Adipocyte (in vitro differentiated cells): ENCODE measurements at regions not wholly inside any gene's neighbourhood (a gene's known extent, or its start where the extent isn't known, plus 50 kb on each side); places are given as distances from the start of the nearest gene placed in this dataset.
"Not testable (repeated sequence)": the region's sequence is repeated elsewhere in the genome, so short reads cannot be mapped to it uniquely, and the experiment has no call there.

ENCODE experiments used
- DNase-seq: peaks from one replicate; pipeline ENCODE4 v3.0.0-alpha.2; 2015; ENCODE audit warnings: low read depth
- H3K27me3 ChIP-seq: replicated peaks from 2 replicates; pipeline ENCODE4 v1.7.0; 2013; ENCODE audit warnings: mild to moderate bottlenecking, low read length, moderate library complexity; ENCODE audit not compliant: control insufficient read depth, insufficient read depth
- H3K36me3 ChIP-seq: 2 replicates; pipeline ENCODE4 v1.7.0; 2013; ENCODE audit warnings: low read length, mild to moderate bottlenecking, moderate library complexity; ENCODE audit not compliant: control insufficient read depth, insufficient read depth, severe bottlenecking
- H3K4me1 ChIP-seq: 2 replicates; pipeline ENCODE4 v1.7.0; 2013; ENCODE audit warnings: mild to moderate bottlenecking, low read length, moderate library complexity; ENCODE audit not compliant: control insufficient read depth, insufficient read depth
- H3K4me3 ChIP-seq: 2 replicates; pipeline ENCODE4 v1.7.0; 2013; ENCODE audit warnings: mild to moderate bottlenecking, low read length, moderate library complexity
- H3K9ac ChIP-seq: 2 replicates; pipeline ENCODE4 v1.7.0; 2013; ENCODE audit warnings: mild to moderate bottlenecking, low read length, moderate library complexity
- H3K9me3 ChIP-seq: 2 replicates; pipeline ENCODE4 v1.7.0; 2013; ENCODE audit warnings: mild to moderate bottlenecking, low read length, moderate library complexity; ENCODE audit not compliant: control insufficient read depth

GRCh38 chr5:63118221-63118620 lies 539.6 kb downstream of the LRRC70 start:
- Histone ChIP-seq H3K9ac (no peak overlapping the region), H3K4me3 (no peak overlapping the region), H3K4me1 (no peaks in the 10 kb centered on the region), H3K36me3 (no peaks in the 10 kb centered on the region), H3K9me3 (no peaks in the 10 kb centered on the region), H3K27me3 (peaks cover 10% of the 10 kb centered on the region)
- no peak for DNase-seq

- H3K4me3 ChIP-seq: no peak overlapping the region
- no peak overlapping the region for H3K9ac ChIP-seq
- DNase-seq: no peak
- no peaks in the 10 kb centered on the region for H3K36me3 ChIP-seq
- no peaks in the 10 kb centered on the region for H3K4me1 ChIP-seq
- H3K9me3 ChIP-seq: no peaks in the 10 kb centered on the region
- H3K27me3 ChIP-seq: peaks cover 10% of the 10 kb centered on the region
Measured at GRCh38 chr5:63111891-63112290, 533.3 kb downstream of the LRRC70 start.

GRCh38 chr5:63101870-63102269 lies 523.3 kb downstream of the LRRC70 start:
- Histone ChIP-seq H3K36me3 (no peaks in the 10 kb centered on the region), H3K9me3 (no peaks in the 10 kb centered on the region), H3K27me3 (no peaks in the 10 kb centered on the region), H3K9ac (no peak overlapping the region), H3K4me3 (no peak overlapping the region), H3K4me1 (no peaks in the 10 kb centered on the region)
- DNase-seq: no peak

GRCh38 chr5:63097286-63097685 lies 518.7 kb downstream of the LRRC70 start:
- no peak for DNase-seq
- no peaks in the 10 kb centered on the region for H3K4me1 ChIP-seq
- H3K9me3 ChIP-seq: no peaks in the 10 kb centered on the region
- H3K36me3 ChIP-seq: no peaks in the 10 kb centered on the region
- H3K9ac ChIP-seq: no peak overlapping the region
- no peaks in the 10 kb centered on the region for H3K27me3 ChIP-seq
- H3K4me3 ChIP-seq: no peak overlapping the region

GRCh38 chr5:63094730-63095129 lies 516.1 kb downstream of the LRRC70 start:
- H3K4me3 ChIP-seq: no peak overlapping the region
- H3K36me3 ChIP-seq: no peaks in the 10 kb centered on the region
- no peaks in the 10 kb centered on the region for H3K9me3 ChIP-seq
- H3K4me1 ChIP-seq: no peaks in the 10 kb centered on the region
- no peak for DNase-seq
- H3K9ac ChIP-seq: no peak overlapping the region
- no peaks in the 10 kb centered on the region for H3K27me3 ChIP-seq

- no peaks in the 10 kb centered on the region for H3K36me3 ChIP-seq
- H3K27me3 ChIP-seq: no peaks in the 10 kb centered on the region
- no peaks in the 10 kb centered on the region for H3K4me1 ChIP-seq
- H3K9me3 ChIP-seq: no peaks in the 10 kb centered on the region
- no peak for DNase-seq
- H3K4me3 ChIP-seq: no peak overlapping the region
- no peak overlapping the region for H3K9ac ChIP-seq
Measured at GRCh38 chr5:63089147-63089546, 510.5 kb downstream of the LRRC70 start.

- DNase-seq: no peak
- Histone ChIP-seq H3K9ac (no peak overlapping the region), H3K4me3 (no peak overlapping the region), H3K9me3 (no peaks in the 10 kb centered on the region), H3K36me3 (no peaks in the 10 kb centered on the region), H3K27me3 (no peaks in the 10 kb centered on the region), H3K4me1 (no peaks in the 10 kb centered on the region)
Measured at GRCh38 chr5:63085561-63085960, 506.9 kb downstream of the LRRC70 start.

- H3K36me3 ChIP-seq, DNase-seq, H3K9me3 ChIP-seq, H3K9ac ChIP-seq, H3K4me1 ChIP-seq, H3K4me3 ChIP-seq, H3K27me3 ChIP-seq: not testable (repeated sequence)
Measured at GRCh38 chr5:63083689-63084088, 505.1 kb downstream of the LRRC70 start.

- H3K4me3 ChIP-seq: no peak overlapping the region
Measured at GRCh38 chr5:63081402-63081801, 502.8 kb downstream of the LRRC70 start.

GRCh38 chr5:63070001-63070400 lies 491.4 kb downstream of the LRRC70 start:
- H3K9me3 ChIP-seq: no peaks in the 10 kb centered on the region
- no peak for DNase-seq
- no peak overlapping the region for H3K4me3 ChIP-seq
- H3K27me3 ChIP-seq: peaks cover 3% of the 10 kb centered on the region
- no peaks in the 10 kb centered on the region for H3K4me1 ChIP-seq
- no peak overlapping the region for H3K9ac ChIP-seq
- H3K36me3 ChIP-seq: no peaks in the 10 kb centered on the region

More at GRCh38 chr5:63081402-63081801, 502.8 kb downstream of the LRRC70 start:
- no peak for DNase-seq
- H3K9me3 ChIP-seq: no peaks in the 10 kb centered on the region
- H3K27me3 ChIP-seq: no peaks in the 10 kb centered on the region
- no peak overlapping the region for H3K9ac ChIP-seq
- no peaks in the 10 kb centered on the region for H3K4me1 ChIP-seq
- H3K36me3 ChIP-seq: no peaks in the 10 kb centered on the region

- H3K4me3 ChIP-seq: no peak overlapping the region
- no peak for DNase-seq
Measured at GRCh38 chr5:63055421-63055820, 476.8 kb downstream of the LRRC70 start.

GRCh38 chr5:63053019-63053638 lies 474.5 kb downstream of the LRRC70 start:
- H3K9me3 ChIP-seq: no peaks in the 10 kb centered on the region
- H3K36me3 ChIP-seq: no peaks in the 10 kb centered on the region
- peaks cover 13% of the 10 kb centered on the region for H3K4me1 ChIP-seq
- no peak for DNase-seq
- no peak overlapping the region for H3K4me3 ChIP-seq
- H3K9ac ChIP-seq: no peak overlapping the region
- no peaks in the 10 kb centered on the region for H3K27me3 ChIP-seq

More at GRCh38 chr5:63055421-63055820, 476.8 kb downstream of the LRRC70 start:
- Histone ChIP-seq H3K27me3 (no peaks in the 10 kb centered on the region), H3K9ac (no peak overlapping the region), H3K9me3 (no peaks in the 10 kb centered on the region), H3K4me1 (peaks cover 13% of the 10 kb centered on the region), H3K36me3 (no peaks in the 10 kb centered on the region)
